Loucy (cell line): ENCODE measurements at regions not wholly inside any gene's neighbourhood (a gene's known extent, or its start where the extent isn't known, plus 50 kb on each side); places are given as distances from the start of the nearest gene placed in this dataset.

Source experiments
- H2AFZ ChIP-seq: fragments of 200-600 bp; sonication (generic); 2 replicates; pipeline ENCODE4 v1.6.0; 2016; ENCODE audit warnings: antibody characterized with exemption, mild to moderate bottlenecking, low read length, moderate library complexity
- H3F3A ChIP-seq: fragments of 200-600 bp; 2 replicates; pipeline ENCODE4 v1.6.0; 2016; ENCODE audit warnings: antibody characterized with exemption, low read depth, mild to moderate bottlenecking
- H3K27me3 ChIP-seq: fragments of 200-600 bp; sonication (generic); 2 replicates; pipeline ENCODE4 v1.6.1; 2014; ENCODE audit warnings: low read length, mild to moderate bottlenecking; ENCODE audit not compliant: insufficient read depth, poor library complexity, severe bottlenecking
- H3K36me3 ChIP-seq: fragments of 200-600 bp; sonication (generic); 2 replicates; pipeline ENCODE4 v1.6.1; 2016; ENCODE audit warnings: low read length; ENCODE audit not compliant: insufficient read depth
- H3K4me1 ChIP-seq: fragments of 200-600 bp; sonication (generic); 2 replicates; pipeline ENCODE4 v1.5.1; 2014; ENCODE audit warnings: low read length, mild to moderate bottlenecking; ENCODE audit not compliant: insufficient read depth, poor library complexity, severe bottlenecking
- H3K4me2 ChIP-seq: fragments of 200-600 bp; sonication (generic); 2 replicates; pipeline ENCODE4 v1.6.0; 2014; ENCODE audit warnings: antibody characterized with exemption, low read length, low read depth, mild to moderate bottlenecking; ENCODE audit not compliant: poor library complexity, severe bottlenecking
- H3K4me3 ChIP-seq: fragments of 200-600 bp; sonication (generic); 2 replicates; pipeline ENCODE4 v1.5.1; 2014; ENCODE audit warnings: low read length, mild to moderate bottlenecking, mixed read lengths; ENCODE audit not compliant: poor library complexity, severe bottlenecking
- H3K79me2 ChIP-seq: fragments of 200-600 bp; sonication (generic); 2 replicates; pipeline ENCODE4 v1.6.1; 2014; ENCODE audit warnings: low read length; ENCODE audit not compliant: insufficient read depth
- H3K9ac ChIP-seq: fragments of 200-600 bp; sonication (generic); 2 replicates; pipeline ENCODE4 v1.6.0; 2014; ENCODE audit warnings: mild to moderate bottlenecking, low read depth, low read length, moderate library complexity; ENCODE audit not compliant: poor library complexity, severe bottlenecking
- H3K9me2 ChIP-seq: fragments of 200-600 bp; sonication (generic); replicated peaks from 2 replicates; pipeline ENCODE4 v1.6.1; 2016; ENCODE audit warnings: low read depth, low read length, mixed read lengths
- H3K9me3 ChIP-seq: fragments of 200-600 bp; sonication (generic); 2 replicates; pipeline ENCODE4 v1.6.1; 2014; ENCODE audit warnings: mild to moderate bottlenecking, antibody characterized with exemption, low read length, low read depth; ENCODE audit not compliant: insufficient read depth
- H4K20me1 ChIP-seq: fragments of 200-600 bp; sonication (generic); 2 replicates; pipeline ENCODE4 v1.6.0; 2014; ENCODE audit warnings: antibody characterized with exemption, low read length, mild to moderate bottlenecking; ENCODE audit not compliant: insufficient read depth, poor library complexity, severe bottlenecking
- EZH2phosphoT487 ChIP-seq: fragments of 200-600 bp; IDR thresholded peaks from 2 replicates; pipeline ENCODE4 v1.6.1; 2018; ENCODE audit warnings: antibody characterized with exemption, mild to moderate bottlenecking, moderate library complexity, borderline replicate concordance
- TF ChIP-seq, protein P1 (sequence below): fragments of 200-600 bp; sonication (generic); conservative IDR thresholded peaks from 2 replicates; pipeline ENCODE4 v1.5.1; 2014; ENCODE audit warnings: mild to moderate bottlenecking, antibody characterized with exemption, low read length

DNA sequence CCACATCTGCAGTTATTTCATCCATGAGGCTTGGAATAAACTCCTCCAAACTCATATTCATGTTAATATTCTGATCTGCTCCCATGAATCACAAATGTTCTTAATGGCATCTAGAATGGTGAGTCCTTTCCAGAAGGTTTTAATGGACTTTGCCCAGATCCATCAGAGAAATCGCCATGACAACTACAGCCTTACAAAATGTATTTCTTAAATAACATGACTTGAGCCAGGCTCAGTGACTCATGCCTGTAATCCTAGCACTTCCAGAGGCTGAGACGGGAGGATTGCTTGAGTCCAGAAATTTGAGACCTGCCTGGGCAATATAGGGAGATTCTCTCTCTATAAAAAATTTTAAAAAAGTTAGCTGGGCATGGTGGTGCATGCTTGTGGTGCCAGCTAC, 102.1 kb upstream of the TMEM168 start:
- TF ChIP-seq, protein P1, sequence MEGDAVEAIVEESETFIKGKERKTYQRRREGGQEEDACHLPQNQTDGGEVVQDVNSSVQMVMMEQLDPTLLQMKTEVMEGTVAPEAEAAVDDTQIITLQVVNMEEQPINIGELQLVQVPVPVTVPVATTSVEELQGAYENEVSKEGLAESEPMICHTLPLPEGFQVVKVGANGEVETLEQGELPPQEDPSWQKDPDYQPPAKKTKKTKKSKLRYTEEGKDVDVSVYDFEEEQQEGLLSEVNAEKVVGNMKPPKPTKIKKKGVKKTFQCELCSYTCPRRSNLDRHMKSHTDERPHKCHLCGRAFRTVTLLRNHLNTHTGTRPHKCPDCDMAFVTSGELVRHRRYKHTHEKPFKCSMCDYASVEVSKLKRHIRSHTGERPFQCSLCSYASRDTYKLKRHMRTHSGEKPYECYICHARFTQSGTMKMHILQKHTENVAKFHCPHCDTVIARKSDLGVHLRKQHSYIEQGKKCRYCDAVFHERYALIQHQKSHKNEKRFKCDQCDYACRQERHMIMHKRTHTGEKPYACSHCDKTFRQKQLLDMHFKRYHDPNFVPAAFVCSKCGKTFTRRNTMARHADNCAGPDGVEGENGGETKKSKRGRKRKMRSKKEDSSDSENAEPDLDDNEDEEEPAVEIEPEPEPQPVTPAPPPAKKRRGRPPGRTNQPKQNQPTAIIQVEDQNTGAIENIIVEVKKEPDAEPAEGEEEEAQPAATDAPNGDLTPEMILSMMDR, result no peak
- TF ChIP-seq EZH2phosphoT487, result no peak
- H3K9ac ChIP-seq, result no peak overlapping the region
- no peak overlapping the region for H2AFZ ChIP-seq
- H3K36me3 ChIP-seq, result peaks cover 56% of the 10 kb centered on the region; the same call in 1 of the 2 replicates
- no peaks in the 10 kb centered on the region for H3K27me3 ChIP-seq
- H3K4me1 ChIP-seq, result peaks cover 3% of the 10 kb centered on the region
- H3K9me2 ChIP-seq, result no peaks in the 10 kb centered on the region
- H3K9me3 ChIP-seq, result no peaks in the 10 kb centered on the region
- peaks cover 4% of the 10 kb centered on the region for H4K20me1 ChIP-seq
- H3F3A ChIP-seq, result no peaks in the 10 kb centered on the region
- H3K4me3 ChIP-seq, result no peak overlapping the region
- peaks cover 9% of the 10 kb centered on the region; the same call in 1 of the 2 replicates for H3K79me2 ChIP-seq
- H3K4me2 ChIP-seq, result no peak overlapping the region

DNA sequence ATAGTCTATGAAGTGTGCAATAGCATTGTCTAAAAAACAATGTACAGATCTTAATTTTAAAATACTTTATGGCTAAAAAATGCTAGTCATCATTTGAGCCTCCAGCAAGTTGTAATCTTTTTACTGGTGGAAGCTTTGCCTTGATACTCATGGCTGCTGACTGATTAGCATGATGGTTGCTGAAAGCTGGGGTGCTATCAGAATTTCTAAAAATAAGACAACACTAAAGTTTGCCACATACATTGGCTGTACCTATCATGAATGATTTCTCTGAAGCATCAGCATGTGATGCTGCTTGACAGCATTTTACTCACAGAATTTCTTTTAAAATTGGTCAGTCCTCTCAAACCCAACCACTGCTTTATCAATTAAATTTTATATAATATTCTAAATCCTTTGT, 101.5 kb upstream of the TMEM168 start:
- peaks cover 4% of the 10 kb centered on the region; the same call in 1 of the 2 replicates for H3K79me2 ChIP-seq
- no peak overlapping the region for H2AFZ ChIP-seq
- no peaks in the 10 kb centered on the region for H3K27me3 ChIP-seq
- peaks cover 4% of the 10 kb centered on the region for H3K4me1 ChIP-seq
- peaks cover 58% of the 10 kb centered on the region; the same call in 1 of the 2 replicates for H3K36me3 ChIP-seq
- TF ChIP-seq EZH2phosphoT487, result no peak
- TF ChIP-seq, protein P1, result no peak
- H3K9ac ChIP-seq, result no peak overlapping the region
- no peak overlapping the region for H3K4me2 ChIP-seq
- H3K9me3 ChIP-seq, result no peaks in the 10 kb centered on the region
- no peaks in the 10 kb centered on the region for H3K9me2 ChIP-seq
- H3F3A ChIP-seq, result no peaks in the 10 kb centered on the region
- no peak overlapping the region for H3K4me3 ChIP-seq
- H4K20me1 ChIP-seq, result peaks cover 4% of the 10 kb centered on the region

- peaks cover 4% of the 10 kb centered on the region for H3K4me1 ChIP-seq
- H3K9me3 ChIP-seq, result no peaks in the 10 kb centered on the region; the same call in 1 of the 2 replicates
- no peak overlapping the region for H2AFZ ChIP-seq
- no peak overlapping the region for H3K4me3 ChIP-seq
- H3K79me2 ChIP-seq, result peaks cover 4% of the 10 kb centered on the region; the same call in 1 of the 2 replicates
- TF ChIP-seq EZH2phosphoT487, result no peak
- TF ChIP-seq, protein P1, result no peak
- no peak overlapping the region for H3K9ac ChIP-seq
- H3K9me2 ChIP-seq, result no peaks in the 10 kb centered on the region
- no peaks in the 10 kb centered on the region for H3K27me3 ChIP-seq
- no peaks in the 10 kb centered on the region for H3F3A ChIP-seq
- H4K20me1 ChIP-seq, result peaks cover 4% of the 10 kb centered on the region
- peaks cover 66% of the 10 kb centered on the region; the same call in 1 of the 2 replicates for H3K36me3 ChIP-seq
- no peak overlapping the region for H3K4me2 ChIP-seq
Measured at GRCh38 chr7:112889834-112890438, 99.7 kb upstream of the TMEM168 start.
